ENCODE measurements at regions not wholly inside any gene's neighbourhood (a gene's known extent, or its start where the extent isn't known, plus 50 kb on each side); places are given as distances from the start of the nearest gene placed in this dataset.

GRCh38 chr6:68575765-68576439 is 59.2 kb upstream of the ADGRB3 start:
- H3K4me3 ChIP-seq (ENCODE audit: low read length) = no peak overlapping the region
- no peaks in the 10 kb centered on the region for H3K9me2 ChIP-seq (replicated peaks; ENCODE audit: low read length)
- H3F3A ChIP-seq (ENCODE audit: low read length, unreplicated experiment) = no peaks in the 10 kb centered on the region
- ChIA-PET POLR2A (ENCODE audit: unreplicated experiment) (no interaction called here), CTCF (no interaction called here)
- no peaks in the 10 kb centered on the region for H3K79me2 ChIP-seq (ENCODE audit: low read length)
- ATAC-seq (peak; percentile 56), DNase-seq (peak; percentile 33)
- peak overlapping the region; percentile 31; the same call in 1 of the 2 replicates for H3K4me2 ChIP-seq (ENCODE audit: low read length)
- H3K4me1 ChIP-seq (ENCODE audit: insufficient read depth, low read length) = no peaks in the 10 kb centered on the region
- no peak overlapping the region for H3K9ac ChIP-seq (ENCODE audit: low read length)
- peak overlapping the region; percentile 36; the same call in 1 of the 2 replicates for H2AFZ ChIP-seq (ENCODE audit: low read length)
- H3K27me3 ChIP-seq (ENCODE audit: low read length) = no peaks in the 10 kb centered on the region
- H3K36me3 ChIP-seq (ENCODE audit: low read depth, low read length) = no peaks in the 10 kb centered on the region
- TF ChIP-seq EZH2 (IDR thresholded peaks at IDR 0.05; ENCODE audit: low read length, unreplicated experiment) (no peak), EZH2phosphoT487 (IDR thresholded peaks at IDR 0.05; ENCODE audit: borderline replicate concordance, low read length) (no peak), CTCF (conservative IDR thresholded peaks at IDR 0.05; ENCODE audit: low read depth, low read length) (no peak)
- no peaks in the 10 kb centered on the region for H3K9me3 ChIP-seq (ENCODE audit: low read length)
- H4K20me1 ChIP-seq (ENCODE audit: low read length) = no peaks in the 10 kb centered on the region
- intact Hi-C loops (cut with micrococcal nuclease) = no loop called here
- no TSS peak for BruUV-seq (replicated peaks)
- H3K27ac ChIP-seq (ENCODE audit: low read length) = no peak overlapping the region

GRCh38 chr6:68572975-68573374 is 62.1 kb upstream of the ADGRB3 start:
- no peaks in the 10 kb centered on the region for H3K4me1 ChIP-seq (ENCODE audit: insufficient read depth, low read length)
- POLR2A ChIA-PET (ENCODE audit: unreplicated experiment) = no interaction called here
- no peak overlapping the region for H3K4me2 ChIP-seq (ENCODE audit: low read length)
- H3K36me3 ChIP-seq (ENCODE audit: low read depth, low read length) = no peaks in the 10 kb centered on the region
- H3K9me3 ChIP-seq (ENCODE audit: low read length) = no peaks in the 10 kb centered on the region
- DNase-seq (no peak), ATAC-seq (no peak; the same call in 1 of the 2 replicates)
- H2AFZ ChIP-seq (ENCODE audit: low read length) = no peak overlapping the region
- H3K27me3 ChIP-seq (ENCODE audit: low read length) = no peaks in the 10 kb centered on the region
- no TSS peak for BruUV-seq (replicated peaks)
- H3F3A ChIP-seq (ENCODE audit: low read length, unreplicated experiment) = no peaks in the 10 kb centered on the region
- no peaks in the 10 kb centered on the region for H3K79me2 ChIP-seq (ENCODE audit: low read length)
- no peak overlapping the region for H3K4me3 ChIP-seq (ENCODE audit: low read length)
- intact Hi-C loops (cut with micrococcal nuclease) = loop anchor here (1.0 to 5.0 kb wide), 2 partner anchors 63 to 204 kb away; no protein-coding TSS in a partner anchor
- no peaks in the 10 kb centered on the region for H3K9me2 ChIP-seq (replicated peaks; ENCODE audit: low read length)
- H4K20me1 ChIP-seq (ENCODE audit: low read length) = no peaks in the 10 kb centered on the region
- TF ChIP-seq EZH2 (IDR thresholded peaks at IDR 0.05; ENCODE audit: low read length, unreplicated experiment) (no peak), CTCF (conservative IDR thresholded peaks at IDR 0.05; ENCODE audit: low read depth, low read length) (no peak), EZH2phosphoT487 (IDR thresholded peaks at IDR 0.05; ENCODE audit: borderline replicate concordance, low read length) (no peak)
- no peak overlapping the region for H3K9ac ChIP-seq (ENCODE audit: low read length)
- H3K27ac ChIP-seq (ENCODE audit: low read length) = no peak overlapping the region
- CTCF ChIA-PET = interaction anchor here (0.8 kb wide), 1 partner anchor 230 kb away, joined by 3 read pairs; no protein-coding TSS in a partner anchor

GRCh38 chr6:68572525-68572924 is 62.6 kb upstream of the ADGRB3 start:
- no peak overlapping the region for H3K9ac ChIP-seq (ENCODE audit: low read length)

More at GRCh38 chr6:68572525-68572924, 62.6 kb upstream of the ADGRB3 start:
- no peak overlapping the region for H2AFZ ChIP-seq (ENCODE audit: low read length)
- no peaks in the 10 kb centered on the region for H3K9me2 ChIP-seq (replicated peaks; ENCODE audit: low read length)
- no peak overlapping the region for H3K4me2 ChIP-seq (ENCODE audit: low read length)
- no peaks in the 10 kb centered on the region for H3K27me3 ChIP-seq (ENCODE audit: low read length)
- H3K4me1 ChIP-seq (ENCODE audit: insufficient read depth, low read length) = no peaks in the 10 kb centered on the region
- no peaks in the 10 kb centered on the region for H3K79me2 ChIP-seq (ENCODE audit: low read length)
- no peaks in the 10 kb centered on the region for H3K9me3 ChIP-seq (ENCODE audit: low read length)
- DNase-seq (peak; percentile 64), ATAC-seq (peak; percentile 81)
- no peaks in the 10 kb centered on the region for H3F3A ChIP-seq (ENCODE audit: low read length, unreplicated experiment)
- H3K4me3 ChIP-seq (ENCODE audit: low read length) = no peak overlapping the region
- BruUV-seq (replicated peaks) = no TSS peak
- ChIA-PET POLR2A (ENCODE audit: unreplicated experiment) (no interaction called here), CTCF (interaction anchor here (0.6 to 0.8 kb wide), 2 partner anchors 62 to 229 kb away, joined by 3 read pairs; no protein-coding TSS in a partner anchor)
- TF ChIP-seq EZH2phosphoT487 (IDR thresholded peaks at IDR 0.05; ENCODE audit: borderline replicate concordance, low read length) = no peak
- TF ChIP-seq CTCF (conservative IDR thresholded peaks at IDR 0.05; ENCODE audit: low read depth, low read length) = peak; percentile 63
- no peaks in the 10 kb centered on the region for H3K36me3 ChIP-seq (ENCODE audit: low read depth, low read length)
- intact Hi-C loops (cut with micrococcal nuclease) = loop anchor here (1.0 to 5.0 kb wide), 2 partner anchors 64 to 205 kb away; no protein-coding TSS in a partner anchor
- H3K27ac ChIP-seq (ENCODE audit: low read length) = no peak overlapping the region
- no peaks in the 10 kb centered on the region for H4K20me1 ChIP-seq (ENCODE audit: low read length)
